Activated T-cell treated with anti-CD3 and anti-CD28 coated beads for 24 hours (primary cell): ENCODE measurements at regions not wholly inside any gene's neighbourhood (a gene's known extent, or its start where the extent isn't known, plus 50 kb on each side); places are given as distances from the start of the nearest gene placed in this dataset.
"Not testable (repeated sequence)": the region's sequence is repeated elsewhere in the genome, so short reads cannot be mapped to it uniquely, and the experiment has no call there.

Source experiments
- DNase-seq: peaks from one replicate; pipeline ENCODE4 v3.0.0-alpha.2; 2020; ENCODE audit warnings: low read depth

DNA sequence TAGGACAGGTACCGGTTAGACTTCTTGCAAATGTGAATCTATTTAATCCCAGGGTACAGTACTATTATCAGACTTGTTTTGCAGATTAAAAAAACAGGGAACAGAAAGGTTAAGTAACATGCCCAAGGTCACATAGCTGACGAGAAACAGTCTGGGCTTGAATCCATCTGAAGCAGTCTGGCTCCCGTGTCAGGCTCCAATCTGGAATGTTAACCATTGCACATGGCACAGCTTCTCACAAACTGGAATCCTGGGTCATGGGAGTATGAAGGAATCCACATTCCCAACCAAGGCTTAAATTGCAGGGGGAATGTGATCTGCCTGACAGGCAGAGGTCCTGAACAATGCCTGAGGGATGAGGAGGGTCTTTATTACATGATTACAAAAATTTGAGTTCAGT, 187.5 kb upstream of the SPTLC3 start:
- no peak for DNase-seq

DNA sequence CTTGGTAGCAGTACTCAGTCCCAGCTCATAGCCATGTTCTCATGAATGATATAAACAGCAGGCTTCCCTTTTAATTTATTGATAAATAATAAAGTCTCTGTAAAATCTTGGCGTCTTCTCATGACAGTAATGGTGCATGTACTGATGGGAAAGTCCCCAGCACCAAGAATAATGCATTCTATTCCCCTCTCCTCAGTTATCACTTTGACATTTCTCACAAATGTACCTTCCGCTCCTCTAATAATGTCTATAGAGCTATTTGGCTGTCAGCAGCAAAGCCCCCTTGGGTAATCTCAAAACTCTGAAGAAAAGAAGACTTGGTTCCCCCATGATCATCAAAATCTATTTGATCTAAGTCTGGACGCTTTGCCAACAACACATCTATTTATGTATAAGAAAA, 185.0 kb upstream of the SPTLC3 start:
- DNase-seq, result no peak

DNA sequence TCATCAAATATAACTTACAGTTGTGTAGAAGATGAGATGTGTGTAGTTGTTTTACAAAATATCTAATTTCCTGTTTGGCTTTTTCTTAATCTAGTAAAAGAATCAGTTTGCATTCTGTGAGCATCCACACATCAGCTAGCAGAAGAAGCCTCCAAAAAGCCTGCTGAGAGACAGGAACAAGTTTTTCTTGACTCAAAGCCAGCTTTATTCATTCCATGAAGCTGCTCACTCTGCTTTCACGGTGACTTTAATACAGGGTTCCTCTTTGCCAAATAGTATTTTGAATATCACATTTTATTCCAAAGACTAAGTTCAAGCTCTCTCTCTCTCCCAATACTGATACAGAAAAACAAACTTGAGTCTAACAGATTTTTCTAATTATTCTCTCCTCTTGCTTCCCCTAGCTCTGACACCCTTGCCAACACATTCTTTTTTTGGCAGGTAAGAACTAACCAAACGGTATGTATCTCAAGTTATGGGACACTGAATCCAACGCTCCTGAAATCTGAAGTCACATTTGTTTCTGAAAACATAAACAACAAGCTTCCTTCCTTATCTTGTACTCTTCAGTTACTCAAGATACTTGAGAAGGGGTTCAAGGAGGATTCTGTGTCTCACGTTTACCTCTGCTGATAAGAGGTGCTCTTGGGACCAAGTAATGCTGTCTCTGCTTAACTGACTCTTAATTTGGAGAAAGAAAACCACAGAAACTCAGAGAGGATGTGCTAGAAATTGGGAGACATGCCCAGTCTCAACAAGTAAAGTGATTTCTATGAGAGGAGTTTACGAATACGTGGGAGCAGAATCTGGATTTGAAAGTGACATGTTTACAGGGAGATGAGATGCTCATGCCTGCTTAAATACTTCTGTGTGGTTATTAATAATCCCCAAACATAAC, 184.2 kb upstream of the SPTLC3 start:
- no peak for DNase-seq

DNA sequence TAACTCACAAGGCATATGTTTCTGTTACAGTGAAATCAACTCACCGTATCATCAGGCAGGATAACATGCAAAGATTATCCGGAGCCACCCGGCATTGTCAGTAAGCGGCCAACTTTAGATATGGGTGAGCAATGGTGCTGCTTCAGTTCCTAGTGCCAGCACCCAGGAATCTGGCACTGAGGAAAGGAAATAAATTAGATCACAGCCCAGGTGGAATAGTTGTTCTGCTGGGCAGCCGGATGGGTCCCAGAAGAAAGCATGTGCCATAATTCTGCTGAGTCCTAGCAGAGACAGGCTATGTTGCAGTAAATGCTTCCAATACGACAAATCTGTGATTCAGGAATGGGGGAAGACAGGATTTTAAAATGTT, 183.6 kb upstream of the SPTLC3 start:
- DNase-seq, result no peak

DNA sequence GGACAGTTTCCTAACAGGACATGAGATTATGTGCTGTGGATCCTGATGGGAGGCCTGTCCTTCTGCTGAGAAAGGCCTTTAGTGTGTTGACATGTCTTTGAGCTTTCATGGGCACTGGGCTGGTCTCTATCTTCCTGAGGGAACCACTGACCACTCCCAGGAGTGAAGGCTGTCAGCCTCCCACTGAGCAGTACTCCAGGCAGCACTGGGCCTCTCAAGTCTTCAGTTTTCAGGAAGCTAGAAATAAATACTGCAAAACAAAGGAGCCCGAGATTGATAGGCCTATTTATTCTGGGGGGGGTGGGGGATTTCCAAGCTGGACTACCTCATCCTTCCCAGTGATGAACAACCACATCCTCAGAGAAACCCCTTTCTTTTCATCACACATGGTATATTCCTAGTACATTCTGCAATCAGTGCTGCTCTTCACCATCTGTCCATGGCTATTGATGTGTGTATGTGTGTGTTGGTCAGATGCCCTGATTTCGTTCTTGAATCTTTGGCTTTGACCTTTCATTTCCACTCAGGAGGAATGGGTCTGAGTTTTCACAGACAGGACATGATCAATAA, 180.9 kb upstream of the SPTLC3 start:
- DNase-seq, result no peak

DNA sequence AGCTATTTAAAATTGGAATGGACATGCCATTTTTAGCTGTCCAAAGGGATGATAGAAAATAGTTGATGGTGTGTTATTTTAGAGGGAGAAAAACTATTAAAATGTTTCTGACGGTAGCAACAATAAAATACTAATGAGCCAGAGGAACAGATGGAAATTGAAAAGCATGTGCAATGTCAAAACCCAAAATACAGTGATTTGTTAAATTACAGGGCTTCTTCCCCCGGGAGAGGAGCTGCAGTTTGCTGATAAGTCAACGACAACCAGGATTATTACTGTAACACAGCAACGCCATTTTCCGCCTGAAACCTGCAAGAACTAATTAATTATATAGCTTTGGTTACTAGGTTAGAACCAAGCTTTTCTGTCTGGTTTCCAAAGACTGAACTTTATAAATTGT, 179.6 kb upstream of the SPTLC3 start:
- DNase-seq, result no peak

DNA sequence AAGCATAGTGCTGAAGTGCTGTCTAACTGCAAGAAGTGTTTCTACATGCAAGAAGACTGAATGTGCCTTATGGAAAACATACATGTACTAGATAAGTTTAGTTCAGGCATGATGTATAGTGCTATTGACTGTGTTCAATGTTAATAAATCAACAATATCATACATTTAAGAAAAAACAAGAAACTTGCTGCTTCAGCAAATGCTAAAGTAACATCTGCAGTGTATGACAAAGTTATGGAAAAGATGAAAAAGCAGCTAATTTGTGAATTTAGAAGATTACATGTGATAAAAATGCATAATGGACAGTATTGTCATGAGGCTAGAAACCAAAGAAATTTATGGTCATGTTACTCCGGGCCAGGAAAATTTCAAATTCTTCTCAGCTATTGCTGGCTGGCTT, 174.9 kb upstream of the SPTLC3 start:
- no peak for DNase-seq

DNA sequence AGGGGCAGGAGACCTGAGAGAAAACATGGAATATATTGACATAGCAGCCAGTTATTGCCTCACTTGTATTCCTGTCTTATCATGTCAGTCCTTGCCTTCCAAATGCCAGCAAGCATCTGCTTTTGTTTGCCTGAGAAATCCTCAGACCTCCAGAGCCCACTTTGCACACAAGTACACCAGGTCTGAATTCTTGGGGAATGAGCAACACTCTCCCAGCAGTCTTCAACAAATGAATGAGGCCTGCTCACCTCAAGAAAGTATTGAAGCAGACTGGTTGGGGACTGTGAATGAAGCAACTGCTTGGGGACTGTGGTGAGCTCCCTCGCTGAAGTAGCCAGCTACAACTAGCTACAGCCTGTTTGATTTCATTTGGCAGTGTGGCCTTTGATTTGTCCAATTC, 172.8 kb upstream of the SPTLC3 start:
- no peak for DNase-seq

DNA sequence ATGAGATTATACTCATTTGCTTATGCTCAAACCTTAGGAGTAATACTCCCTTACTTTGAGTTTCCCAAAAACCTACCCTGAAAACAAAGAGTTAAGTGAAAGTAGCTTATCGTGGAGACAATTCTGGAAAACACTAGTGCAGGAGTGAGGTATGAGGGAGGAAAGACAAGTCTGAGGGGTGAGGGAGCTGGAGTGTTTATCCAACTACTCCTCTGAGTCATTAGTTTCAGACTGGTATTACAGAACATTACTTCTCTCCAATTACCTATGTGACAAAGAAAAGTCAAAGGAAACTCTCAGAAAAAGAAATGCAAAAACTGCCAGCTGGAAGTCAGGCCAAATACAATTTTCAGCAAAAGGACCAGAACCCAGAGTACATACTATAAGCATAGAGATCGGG, 171.1 kb upstream of the SPTLC3 start:
- DNase-seq, result no peak

DNA sequence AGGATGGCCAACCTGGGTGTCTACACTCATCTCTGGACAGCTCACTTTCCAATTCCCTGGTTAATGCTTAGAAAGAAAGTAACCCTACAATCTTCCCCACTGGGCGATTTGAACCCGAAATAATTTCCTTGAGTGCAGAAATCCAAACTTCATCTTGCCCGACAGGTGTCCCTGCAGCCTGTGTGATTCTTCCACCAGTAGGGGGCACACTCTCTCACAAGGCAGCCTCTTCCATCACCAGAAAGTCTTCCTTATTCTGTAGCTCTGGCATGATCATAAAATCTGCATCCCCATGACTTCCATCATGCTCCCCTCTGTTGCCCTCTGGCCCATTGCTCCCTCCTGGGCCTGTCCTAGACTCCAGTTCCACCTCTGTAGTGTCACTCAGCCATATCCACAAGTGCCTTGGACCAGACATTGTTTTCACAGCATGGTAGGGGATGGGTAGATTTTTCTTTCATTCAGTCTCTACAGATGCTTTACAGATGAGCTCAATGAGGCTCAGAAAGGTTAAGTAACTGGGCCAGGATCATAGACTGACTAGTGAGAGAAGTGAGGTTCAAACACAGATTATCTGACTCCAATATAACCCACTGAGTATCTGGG, 170.4 kb upstream of the SPTLC3 start:
- DNase-seq, result no peak

DNA sequence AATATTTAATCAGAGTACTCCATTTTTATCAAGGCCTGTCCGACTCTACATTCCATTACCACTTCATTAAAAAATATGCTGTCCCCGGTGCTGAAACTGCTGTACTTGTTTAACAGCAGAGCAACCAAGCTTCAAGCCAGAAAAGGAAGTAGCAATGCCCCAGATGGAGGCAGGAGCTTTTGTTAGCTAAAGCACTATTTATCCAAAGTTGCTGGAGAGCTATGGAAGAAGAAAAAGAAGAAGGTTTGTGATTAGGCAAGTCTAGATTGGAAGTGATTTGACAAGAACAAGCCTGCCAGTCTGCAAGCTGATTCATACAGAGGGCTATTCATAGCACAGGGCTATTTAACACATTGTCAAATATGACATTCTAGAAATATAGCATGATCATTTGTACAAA, 160.9 kb upstream of the SPTLC3 start:
- no peak for DNase-seq

DNA sequence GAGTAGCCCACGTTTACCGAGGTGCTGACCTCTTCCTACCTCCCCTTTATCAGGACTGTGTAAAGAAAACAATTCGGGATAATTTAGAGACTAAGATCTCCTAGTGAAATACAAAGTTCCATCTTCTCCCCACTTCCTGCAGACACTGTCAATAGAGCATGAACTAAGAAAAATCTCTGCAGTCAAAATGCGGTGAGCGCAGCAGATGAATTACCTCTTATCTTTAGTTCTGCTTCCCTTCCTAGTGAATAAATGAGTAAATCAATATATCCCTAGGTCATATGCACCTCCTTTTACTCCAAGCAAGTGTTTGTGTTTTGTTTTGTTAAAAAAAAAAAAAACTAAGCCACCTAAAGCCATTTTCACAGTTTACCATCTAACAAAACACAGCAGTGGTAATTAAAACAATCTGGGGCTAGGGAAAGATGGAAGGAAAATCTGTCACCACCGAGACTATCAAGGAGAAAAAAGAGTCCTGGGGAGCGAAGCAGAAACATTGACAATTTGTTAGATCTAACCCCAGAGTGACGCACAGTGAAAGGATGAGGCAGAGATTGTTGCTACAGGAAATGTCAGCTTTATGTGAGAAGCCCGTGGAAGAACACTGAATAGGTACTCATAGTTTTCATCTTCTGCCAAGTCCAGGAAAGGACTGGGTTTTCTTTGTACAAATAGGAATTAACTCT, 159.4 kb upstream of the SPTLC3 start:
- DNase-seq, result no peak

DNA sequence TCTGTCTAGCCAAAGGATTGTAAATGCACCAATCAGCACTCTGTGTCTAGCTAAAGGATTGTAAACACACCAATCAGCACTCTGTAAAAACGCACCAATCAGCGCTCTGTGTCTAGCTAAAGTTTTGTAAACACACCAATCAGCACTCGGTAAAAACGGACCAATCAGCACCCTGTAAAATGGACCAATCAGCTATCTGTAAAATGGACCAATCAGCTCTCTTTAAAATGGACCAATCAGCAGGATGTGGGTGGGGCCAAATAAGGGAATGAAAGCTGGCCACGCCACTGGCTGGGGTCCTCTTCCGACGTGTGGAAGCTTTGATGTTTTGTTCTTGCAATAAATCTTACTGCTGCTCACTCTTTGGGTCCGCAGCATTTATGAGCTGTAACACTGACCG, 151.1 kb upstream of the SPTLC3 start:
- DNase-seq, result not testable (repeated sequence)

DNA sequence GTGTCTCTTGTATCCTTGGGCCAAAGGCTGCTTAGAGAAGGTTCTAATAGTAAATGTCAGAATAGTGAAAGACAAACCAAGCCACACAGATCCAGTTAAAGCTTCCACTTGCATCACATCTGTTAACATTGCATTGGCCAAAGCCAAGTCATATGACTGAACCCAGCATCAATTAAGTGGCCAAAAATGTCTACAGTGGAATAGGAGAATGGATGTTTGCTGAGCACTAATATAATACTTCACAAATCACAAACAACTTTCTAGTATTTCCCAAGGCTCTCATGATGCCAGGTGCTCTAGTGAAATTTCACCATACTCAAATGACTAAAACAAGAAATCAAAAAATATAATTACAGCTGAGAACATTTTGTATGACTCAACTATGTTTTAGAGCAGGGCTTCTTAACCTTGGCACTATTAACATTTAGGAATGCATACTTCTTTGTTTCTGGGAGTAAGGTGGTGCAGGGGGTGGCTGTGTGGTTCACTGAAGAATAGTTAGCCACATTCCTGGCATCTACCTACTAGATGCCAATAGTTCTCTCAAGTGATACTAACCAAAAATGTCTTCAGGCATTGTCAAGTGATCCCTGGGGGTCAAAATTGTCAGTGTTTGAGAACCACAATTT, 148.0 kb upstream of the SPTLC3 start:
- DNase-seq, result no peak

DNA sequence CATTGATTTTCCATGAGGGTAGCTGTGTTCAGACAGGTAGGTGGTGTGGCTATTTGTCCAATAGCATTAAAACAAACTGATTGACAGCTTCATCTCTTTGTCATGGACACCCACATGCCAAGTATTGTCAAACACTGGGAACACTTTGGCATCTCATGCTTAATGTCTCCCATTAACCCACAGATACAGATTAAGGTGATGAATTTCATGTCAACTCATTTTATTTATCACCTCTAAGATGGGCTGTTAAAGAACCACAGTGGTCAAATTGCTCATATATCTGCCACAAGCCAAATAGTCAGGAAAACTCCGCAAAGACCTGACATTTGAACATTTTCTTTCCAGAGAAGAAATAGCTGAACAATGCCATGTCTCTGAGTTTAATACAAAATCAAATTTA, 139.1 kb upstream of the SPTLC3 start:
- no peak for DNase-seq

DNA sequence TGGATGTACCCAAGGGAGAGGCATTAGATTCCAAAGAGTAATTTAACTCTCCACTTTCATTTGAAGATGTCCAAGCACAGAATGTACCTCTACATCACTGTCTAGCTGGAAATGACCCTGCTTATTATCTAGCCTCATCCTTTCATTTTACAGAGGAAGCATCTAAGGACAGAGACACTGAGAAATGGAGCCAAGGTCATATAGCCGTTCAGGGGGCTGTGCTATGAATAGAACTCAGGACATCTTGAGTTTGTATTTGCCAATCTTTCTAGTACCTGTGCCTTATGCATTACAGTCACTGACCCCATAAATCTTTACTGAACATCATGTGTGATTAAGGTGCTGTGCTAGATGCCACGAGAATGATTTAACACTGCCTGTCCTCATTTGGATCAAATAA, 138.2 kb upstream of the SPTLC3 start:
- no peak for DNase-seq

DNA sequence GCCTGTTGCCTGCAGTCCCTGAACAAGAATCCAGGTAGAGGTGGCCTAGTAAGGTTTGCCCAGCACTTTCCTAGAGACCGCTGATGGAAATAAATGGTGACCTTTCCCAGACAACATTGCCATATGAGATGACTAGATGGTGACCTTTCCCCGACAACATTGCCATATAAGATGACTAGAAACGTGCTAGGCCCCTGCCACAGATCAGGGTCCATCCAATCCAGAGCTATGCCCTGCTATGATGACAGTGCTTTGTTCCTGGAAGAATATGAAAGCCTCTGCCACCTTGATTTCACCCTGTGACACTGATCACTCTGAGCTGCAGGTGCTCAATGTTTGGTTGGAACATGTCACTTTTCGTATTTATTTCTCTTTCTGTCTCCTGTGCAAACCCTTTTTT, 133.8 kb upstream of the SPTLC3 start:
- DNase-seq, result no peak

DNA sequence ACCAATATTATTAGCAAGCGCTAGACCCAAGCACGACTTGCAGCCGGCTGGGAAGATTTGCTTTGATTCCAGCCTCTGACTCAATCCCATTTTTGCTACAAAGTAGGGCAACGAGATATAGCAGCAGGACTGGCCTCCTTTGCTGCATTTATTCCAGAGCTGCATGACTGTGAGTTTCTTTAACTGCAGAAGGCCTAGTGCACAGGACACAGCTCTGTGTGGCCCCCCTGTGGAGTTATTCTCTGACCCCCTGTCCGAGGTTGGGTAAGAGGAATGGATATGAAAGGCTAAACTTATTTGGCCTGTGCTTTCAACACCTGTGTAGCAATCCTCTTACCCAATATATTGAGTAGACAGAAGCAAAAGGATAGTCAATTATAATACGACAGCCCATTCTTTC, 133.3 kb upstream of the SPTLC3 start:
- DNase-seq, result no peak

DNA sequence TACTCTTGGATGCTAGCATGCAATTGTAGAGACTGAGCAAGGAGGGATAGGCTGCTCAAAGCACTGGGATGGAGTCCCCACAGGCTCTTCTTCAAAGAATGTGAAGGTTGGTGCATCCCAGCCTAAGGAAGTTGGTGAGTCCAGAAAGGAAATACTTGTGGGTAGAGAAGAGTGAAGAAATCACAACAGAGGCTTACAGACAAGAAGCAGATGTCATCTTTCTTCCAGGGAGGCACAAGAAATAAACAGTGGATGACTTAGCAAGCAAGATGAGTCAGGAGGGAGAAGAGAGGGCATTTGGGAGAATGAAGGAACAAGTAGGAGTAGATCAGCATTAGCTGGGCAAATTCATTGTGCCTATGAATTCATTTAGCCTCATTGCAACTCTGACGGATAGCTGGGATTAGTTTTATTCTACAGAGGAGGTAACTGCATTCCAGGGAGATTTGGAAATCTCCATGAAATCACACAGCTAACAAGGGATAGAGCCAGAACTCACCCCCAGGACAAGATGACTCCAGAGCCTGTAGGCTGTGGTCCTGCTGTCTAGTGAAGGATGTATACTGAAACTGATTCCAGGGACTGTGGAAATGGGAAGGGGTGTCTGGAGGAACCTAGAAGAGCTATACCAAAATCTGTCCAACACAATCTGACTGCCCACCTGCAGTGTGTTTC, 125.8 kb upstream of the SPTLC3 start:
- no peak for DNase-seq

DNA sequence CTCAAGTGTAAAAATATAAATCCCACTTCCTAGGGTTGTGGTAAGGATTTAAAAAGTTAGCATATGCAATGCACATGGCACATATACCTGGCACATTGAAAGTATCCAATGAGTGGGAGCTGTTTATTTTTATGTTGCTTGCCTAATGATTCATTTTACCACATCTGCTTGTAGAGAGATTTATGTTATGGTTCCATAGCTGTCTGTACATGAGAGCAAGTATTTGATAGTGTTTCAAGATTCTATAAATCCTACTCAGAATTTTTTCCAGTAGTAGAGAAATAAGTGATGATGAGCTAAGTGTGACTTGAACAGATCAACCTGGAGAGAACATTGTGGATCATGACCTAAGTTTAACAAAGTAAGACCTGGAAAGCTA, 125.3 kb upstream of the SPTLC3 start:
- no peak for DNase-seq

DNA sequence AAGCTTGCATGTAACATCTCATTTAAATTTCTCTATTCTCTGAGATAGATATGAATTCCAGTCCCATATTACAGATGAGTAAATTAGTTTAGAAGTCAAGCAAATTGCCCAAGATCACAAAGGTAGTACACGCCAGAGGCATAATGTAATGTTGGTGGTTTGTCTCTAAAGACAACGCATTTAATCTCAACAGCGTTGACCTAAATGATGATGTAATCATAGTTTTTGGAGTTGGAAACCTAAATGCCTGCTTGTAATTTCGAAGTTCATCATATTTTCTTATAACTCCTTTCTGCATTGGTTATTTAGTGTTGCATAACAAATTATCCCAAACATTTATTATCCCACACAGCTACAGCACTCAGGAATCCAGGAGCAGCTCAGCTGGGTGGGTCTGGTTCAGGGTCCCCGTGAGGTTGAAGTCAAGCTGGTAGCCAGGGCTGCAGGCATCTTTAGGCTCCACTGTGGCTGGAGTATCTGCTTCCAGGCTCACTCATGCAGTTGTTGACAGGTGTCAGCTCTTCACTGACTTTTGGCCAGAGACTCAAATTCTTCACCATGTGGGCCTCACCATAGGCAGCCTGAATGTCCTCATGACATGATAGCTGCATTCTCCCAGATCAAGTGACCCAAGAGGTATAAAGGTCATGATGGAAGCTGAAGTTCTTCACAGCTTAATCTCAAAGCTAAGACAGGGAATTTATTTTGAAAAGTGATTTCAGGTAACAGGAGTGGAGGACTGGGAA, 122.0 kb upstream of the SPTLC3 start:
- no peak for DNase-seq
